ENCODE measurements at regions not wholly inside any gene's neighbourhood (a gene's known extent, or its start where the extent isn't known, plus 50 kb on each side); places are given as distances from the start of the nearest gene placed in this dataset.

GRCh38 chr6:166087852-166088251 is 79.8 kb downstream of the TBXT start:
- Mint-ChIP-seq H3K4me1 (no peaks in the 10 kb centered on the region), H3K27me3 (peaks cover 13% of the 10 kb centered on the region), H3K4me3 (no peak overlapping the region), H3K9me3 (ENCODE audit: insufficient read depth) (no peaks in the 10 kb centered on the region), H3K27ac (no peak overlapping the region)
- 100% methylated on average over 1 of the region's 5 CpGs for WGBS (ENCODE audit: insufficient coverage)
- no peak overlapping the region for H3K4me3 ChIP-seq (ENCODE audit: control extremely low read depth in 1 of 5, extremely low read depth in 1 of 5, insufficient read depth in 1 of 5, low read depth in 2 of 5, low read length in 4 of 5)
- H3K36me3 ChIP-seq (replicated peaks in 1 of 2; ENCODE audit: control extremely low read depth in 1 of 2, control insufficient read depth in 1 of 2, extremely low read depth in 1 of 2, insufficient read depth in 2 of 2, low read length in 1 of 2): no peaks in the 10 kb centered on the region
- H3K4me1 ChIP-seq (ENCODE audit: control insufficient read depth in 2 of 2, insufficient read depth in 2 of 2, low read length in 2 of 2): no peaks in the 10 kb centered on the region
- H3K4me2 ChIP-seq (replicated peaks; ENCODE audit: low read depth, low read length, poor library complexity, severe bottlenecking): no peak overlapping the region
- no peaks in the 10 kb centered on the region for H3K79me2 ChIP-seq (ENCODE audit: control insufficient read depth, insufficient read depth, low read length)
- ChIA-PET POLR2A (no interaction called here), CTCF (no interaction called here)
- intact Hi-C loops (cut with micrococcal nuclease): no loop called here
- no peak overlapping the region for H2AFZ ChIP-seq (ENCODE audit: insufficient read depth, low read depth, low read length, poor library complexity, severe bottlenecking)
- ATAC-seq (ENCODE audit: low read depth) (no peak), DNase-seq (no peak)
- TF ChIP-seq CTCF (IDR thresholded peaks at IDR 0.05): no peak
- no peak for TF ChIP-seq EZH2 (IDR thresholded peaks at IDR 0.05; ENCODE audit: borderline replicate concordance, insufficient read depth, low read depth, low read length, poor library complexity, severe bottlenecking)
- no peaks in the 10 kb centered on the region for H3K27me3 ChIP-seq (replicated peaks in 1 of 4; ENCODE audit: control extremely low read depth in 1 of 4, control insufficient read depth in 3 of 4, insufficient read depth in 4 of 4, low read length in 3 of 4)
- H3K27ac ChIP-seq (ENCODE audit: low read length in 2 of 2): no peak overlapping the region
- no peaks in the 10 kb centered on the region for H3K9me3 ChIP-seq (ENCODE audit: control extremely low read depth in 1 of 3, control insufficient read depth in 2 of 3, insufficient read depth in 1 of 3, low read length in 2 of 3)
- H4K20me1 ChIP-seq (ENCODE audit: control insufficient read depth, insufficient read depth, low read length, poor library complexity, severe bottlenecking): no peaks in the 10 kb centered on the region
- H3K9ac ChIP-seq (ENCODE audit: low read length): no peak overlapping the region

GRCh38 chr6:166087246-166087645 is 80.4 kb downstream of the TBXT start:
- ChIA-PET CTCF (no interaction called here), POLR2A (no interaction called here)
- Histone ChIP-seq H4K20me1 (ENCODE audit: control insufficient read depth, insufficient read depth, low read length, poor library complexity, severe bottlenecking) (no peaks in the 10 kb centered on the region), H3K4me3 (ENCODE audit: control extremely low read depth in 1 of 5, extremely low read depth in 1 of 5, insufficient read depth in 1 of 5, low read depth in 2 of 5, low read length in 4 of 5) (no peak overlapping the region), H3K36me3 (replicated peaks in 1 of 2; ENCODE audit: control extremely low read depth in 1 of 2, control insufficient read depth in 1 of 2, extremely low read depth in 1 of 2, insufficient read depth in 2 of 2, low read length in 1 of 2) (no peaks in the 10 kb centered on the region), H3K9ac (ENCODE audit: low read length) (no peak overlapping the region), H3K4me1 (ENCODE audit: control insufficient read depth in 2 of 2, insufficient read depth in 2 of 2, low read length in 2 of 2) (no peaks in the 10 kb centered on the region), H3K4me2 (replicated peaks; ENCODE audit: low read depth, low read length, poor library complexity, severe bottlenecking) (no peak overlapping the region), H3K27ac (ENCODE audit: low read length in 2 of 2) (no peak overlapping the region), H3K79me2 (ENCODE audit: control insufficient read depth, insufficient read depth, low read length) (no peaks in the 10 kb centered on the region), H3K9me3 (ENCODE audit: control extremely low read depth in 1 of 3, control insufficient read depth in 2 of 3, insufficient read depth in 1 of 3, low read length in 2 of 3) (no peaks in the 10 kb centered on the region), H2AFZ (ENCODE audit: insufficient read depth, low read depth, low read length, poor library complexity, severe bottlenecking) (no peak overlapping the region), H3K27me3 (replicated peaks in 1 of 4; ENCODE audit: control extremely low read depth in 1 of 4, control insufficient read depth in 3 of 4, insufficient read depth in 4 of 4, low read length in 3 of 4) (no peaks in the 10 kb centered on the region)
- H3K9me3 Mint-ChIP-seq (ENCODE audit: insufficient read depth): no peaks in the 10 kb centered on the region
- peaks cover 13% of the 10 kb centered on the region for H3K27me3 Mint-ChIP-seq
- 97% methylated on average over 6 of the region's 7 CpGs for WGBS (ENCODE audit: insufficient coverage)
- DNase-seq (no peak), ATAC-seq (ENCODE audit: low read depth) (no peak)
- no peaks in the 10 kb centered on the region for H3K4me1 Mint-ChIP-seq
- no peak overlapping the region for H3K27ac Mint-ChIP-seq
- no peak overlapping the region for H3K4me3 Mint-ChIP-seq
- intact Hi-C loops (cut with micrococcal nuclease): no loop called here
- TF ChIP-seq CTCF (IDR thresholded peaks at IDR 0.05) (no peak), EZH2 (IDR thresholded peaks at IDR 0.05; ENCODE audit: borderline replicate concordance, insufficient read depth, low read depth, low read length, poor library complexity, severe bottlenecking) (no peak)

Measured in B cell (primary cell).